ENCODE measurements at regions not wholly inside any gene's neighbourhood (a gene's known extent, or its start where the extent isn't known, plus 50 kb on each side); places are given as distances from the start of the nearest gene placed in this dataset.

GRCh38 chr5:25009063-25009462 lies 364.3 kb upstream of the CDH10 start:
- Histone ChIP-seq H3K4me1 (no peaks in the 10 kb centered on the region), H3K4me3 (no peak overlapping the region), H3K9me3 (peaks cover 0 to 10% (median 2%) of the 10 kb centered on the region in 4 donors), H3K27ac (no peak overlapping the region), H3K27me3 (no peaks in the 10 kb centered on the region), H3K36me3 (no peaks in the 10 kb centered on the region)
- intact Hi-C loops (cut with DNase I; ENCODE audit: low total_unique reads) = no loop called here
- no peak for DNase-seq
- 80 to 92% (median 88%) methylated on average over 9 of the region's 9 CpGs for WGBS, 5 donors
- TF ChIP-seq EP300 (IDR thresholded peaks at IDR 0.05) = no peak
- no peak for TF ChIP-seq POLR2AphosphoS5 (IDR thresholded peaks at IDR 0.05)

- Histone ChIP-seq H3K36me3 (no peaks in the 10 kb centered on the region), H3K4me3 (no peak overlapping the region), H3K9me3 (peaks cover 0 to 11% (median 8%) of the 10 kb centered on the region in 4 donors), H3K27me3 (no peaks in the 10 kb centered on the region), H3K4me1 (no peaks in the 10 kb centered on the region), H3K27ac (no peak overlapping the region)
- DNase-seq = peak in 1 of 2 donors; percentile 40
- WGBS, 5 donors = 16 to 30% (median 21%) methylated on average over 2 of the region's 2 CpGs
- intact Hi-C loops (cut with DNase I; ENCODE audit: low total_unique reads) = no loop called here
- TF ChIP-seq POLR2A (IDR thresholded peaks at IDR 0.05) (no peak), CTCF (IDR thresholded peaks at IDR 0.05) (no peak), POLR2AphosphoS5 (IDR thresholded peaks at IDR 0.05) (no peak), EP300 (IDR thresholded peaks at IDR 0.05) (no peak)
Measured at GRCh38 chr5:25006734-25007133, 362.0 kb upstream of the CDH10 start.

- DNase-seq = no peak
- Histone ChIP-seq H3K36me3 (no peaks in the 10 kb centered on the region), H3K27me3 (no peaks in the 10 kb centered on the region), H3K4me3 (no peak overlapping the region), H3K4me1 (no peaks in the 10 kb centered on the region), H3K27ac (no peak overlapping the region), H3K9me3 (peaks cover 0 to 11% (median 8%) of the 10 kb centered on the region in 4 donors)
- whole genome bisulfite sequencing, 5 donors = 19 to 28% (median 22%) methylated on average over 4 of the region's 4 CpGs
- TF ChIP-seq POLR2AphosphoS5 (IDR thresholded peaks at IDR 0.05) = no peak
- no peak for TF ChIP-seq CTCF (IDR thresholded peaks at IDR 0.05)
- TF ChIP-seq POLR2A (IDR thresholded peaks at IDR 0.05) = no peak
- no peak for TF ChIP-seq EP300 (IDR thresholded peaks at IDR 0.05)
- intact Hi-C loops (cut with DNase I; ENCODE audit: low total_unique reads) = no loop called here
Measured at GRCh38 chr5:25006237-25006636, 361.5 kb upstream of the CDH10 start.

- Histone ChIP-seq H3K9me3 (peaks cover 0 to 7% (median 5%) of the 10 kb centered on the region in 4 donors), H3K36me3 (no peaks in the 10 kb centered on the region), H3K27me3 (no peaks in the 10 kb centered on the region), H3K27ac (no peak overlapping the region), H3K4me1 (no peaks in the 10 kb centered on the region), H3K4me3 (no peak overlapping the region)
- TF ChIP-seq CTCF (IDR thresholded peaks at IDR 0.05) (no peak), EP300 (IDR thresholded peaks at IDR 0.05) (no peak), POLR2A (IDR thresholded peaks at IDR 0.05) (no peak), POLR2AphosphoS5 (IDR thresholded peaks at IDR 0.05) (no peak)
- 28 to 37% (median 35%) methylated on average over 3 of the region's 3 CpGs for WGBS, 5 donors
- intact Hi-C loops (cut with DNase I; ENCODE audit: low total_unique reads) = no loop called here
- no peak for DNase-seq
Measured at GRCh38 chr5:25005431-25005830, 360.7 kb upstream of the CDH10 start.

- WGBS, 5 donors = 78 to 87% (median 85%) methylated on average over 1 of the region's 1 CpG
- no peaks in the 10 kb centered on the region for H3K27me3 ChIP-seq
- TF ChIP-seq POLR2A (IDR thresholded peaks at IDR 0.05) (no peak), EP300 (IDR thresholded peaks at IDR 0.05) (no peak)
- H3K27ac ChIP-seq = no peak overlapping the region
- peaks cover 0 to 7% (median 3%) of the 10 kb centered on the region in 4 donors for H3K9me3 ChIP-seq
- no peaks in the 10 kb centered on the region for H3K4me1 ChIP-seq
- DNase-seq = no peak
- intact Hi-C loops (cut with DNase I; ENCODE audit: low total_unique reads) = no loop called here
- H3K36me3 ChIP-seq = no peaks in the 10 kb centered on the region
- H3K4me3 ChIP-seq = no peak overlapping the region
Measured at GRCh38 chr5:25002371-25002770, 357.6 kb upstream of the CDH10 start.
